HCT116 (cell line): ENCODE measurements at regions not wholly inside any gene's neighbourhood (a gene's known extent, or its start where the extent isn't known, plus 50 kb on each side); places are given as distances from the start of the nearest gene placed in this dataset.

Experiments used
- ATAC-seq: fragments of 200-7000 bp; cut with Tn5 transposase; 2 replicates; pipeline ENCODE4 v1.9.1; 2020; ENCODE audit warnings: mild to moderate bottlenecking, moderate library complexity
- BruUV-seq: library from RNA; stranded (reverse); fragments of 400-500 nt; replicated peaks from 2 replicates; lab custom pipeline; 2021; lab: Mats Ljungman, UMichigan
- CTCF ChIA-PET: fragments of 300-600 bp; sonication (Branson Sonifier 250); formaldehyde crosslinking; loops from one replicate; lab custom pipeline; 2021; ENCODE audit warnings: antibody characterized with exemption; lab: Charles Lee
- POLR2A ChIA-PET: fragments of 300-600, 350-600 bp; sonication (Branson Sonifier 250); formaldehyde crosslinking; loops from one replicate; lab custom pipeline; 2021; ENCODE audit warnings: antibody characterized with exemption; lab: Charles Lee
- RAD21 ChIA-PET, 2 experiments: fragments of 300-600 bp; sonication (Branson Sonifier 250); formaldehyde crosslinking; loops; one replicate each; lab custom pipeline; 2023; ENCODE audit warnings: low total read pairs in 2 of 2; ENCODE audit not compliant: uncharacterized antibody in 2 of 2, unreplicated experiment in 2 of 2, low non-redundant PET in 1 of 2; lab: Charles Lee
- DNase-seq: peaks from one replicate; pipeline ENCODE4 v3.0.0-alpha.2; 2010; ENCODE audit warnings: low read depth, low spot score
- H2AFZ ChIP-seq: fragments of 200-600 bp; shearing (Covaris generic), sonication (generic); 2 replicates; pipeline ENCODE4 v1.6.1; 2017; ENCODE audit warnings: low read depth, mixed run types, mixed read lengths, antibody characterized with exemption, low read length; ENCODE audit not compliant: poor library complexity, severe bottlenecking
- H3K27ac ChIP-seq: 2 replicates; pipeline ENCODE4 v1.5.1; 2012; ENCODE audit warnings: low read depth, low read length
- H3K27me3 ChIP-seq: fragments of 200-600 bp; sonication (generic); 2 replicates; pipeline ENCODE4 v1.6.1; 2016; ENCODE audit warnings: mixed run types, low read length, mixed read lengths; ENCODE audit not compliant: insufficient read depth
- H3K36me3 ChIP-seq, 2 experiments: fragments of 200-500 bp in 1 of 2; fragments of 200-600 bp in 1 of 2; sonication (Bioruptor generic) in 1 of 2; sonication (generic) in 1 of 2; 2 replicates each; pipeline versions ENCODE4 v1.5.1 to v1.6.1; 2014 to 2016; ENCODE audit warnings: low read length in 2 of 2, inconsistent platforms in 1 of 2, mixed read lengths in 1 of 2, mixed run types in 1 of 2; ENCODE audit not compliant: insufficient read depth in 2 of 2, control insufficient read depth in 1 of 2
- H3K4me1 ChIP-seq, 2 experiments: fragments of 200-600 bp in 1 of 2; sonication (generic) in 1 of 2; 2 replicates each; pipeline versions ENCODE4 v1.5.1 to v1.6.1; 2012 to 2017; ENCODE audit warnings: low read length in 2 of 2, inconsistent platforms in 1 of 2, mild to moderate bottlenecking in 1 of 2, mixed read lengths in 1 of 2, mixed run types in 1 of 2, moderate library complexity in 1 of 2; ENCODE audit not compliant: insufficient read depth in 2 of 2, control insufficient read depth in 1 of 2
- H3K4me2 ChIP-seq: fragments of 200-600 bp; sonication (generic); 2 replicates; pipeline ENCODE4 v1.6.1; 2017; ENCODE audit warnings: mixed run types, low read length, mixed read lengths
- H3K4me3 ChIP-seq, 2 experiments: fragments of 200-600 bp in 1 of 2; sonication (generic) in 1 of 2; replicated peaks in 1 of 2; 2 replicates each; pipeline ENCODE4 v1.5.1; 2011 to 2016; ENCODE audit warnings: low read length in 2 of 2, control low read depth in 1 of 2, low read depth in 1 of 2, mild to moderate bottlenecking in 1 of 2, mixed read lengths in 1 of 2, mixed run types in 1 of 2
- H3K79me2 ChIP-seq: fragments of 200-600 bp; sonication (generic); 2 replicates; pipeline ENCODE4 v1.6.1; 2017; ENCODE audit warnings: mild to moderate bottlenecking, mixed run types, low read length, moderate library complexity, mixed read lengths; ENCODE audit not compliant: insufficient read depth
- H3K9ac ChIP-seq: fragments of 200-600 bp; sonication (generic); 2 replicates; pipeline ENCODE4 v1.6.1; 2016; ENCODE audit warnings: low read length, mixed read lengths
- H3K9me2 ChIP-seq: fragments of 200-600 bp; sonication (generic), shearing (Covaris generic); 2 replicates; pipeline ENCODE4 v1.6.1; 2017; ENCODE audit warnings: mixed run types, mild to moderate bottlenecking, moderate library complexity; ENCODE audit not compliant: insufficient read depth
- H3K9me3 ChIP-seq, 2 experiments: fragments of 200-500 bp in 1 of 2; fragments of 200-600 bp in 1 of 2; sonication (Bioruptor generic) in 1 of 2; sonication (generic) in 1 of 2; 2 replicates each; pipeline ENCODE4 v1.6.1; 2014 to 2017; ENCODE audit warnings: low read length in 2 of 2, mixed read lengths in 2 of 2, inconsistent platforms in 1 of 2, low read depth in 1 of 2, mild to moderate bottlenecking in 1 of 2, mixed run types in 1 of 2, moderate library complexity in 1 of 2; ENCODE audit not compliant: control insufficient read depth in 1 of 2, insufficient read depth in 1 of 2
- H4K20me1 ChIP-seq: fragments of 200-600 bp; sonication (generic), shearing (Covaris generic); 2 replicates; pipeline ENCODE4 v1.6.1; 2017; ENCODE audit warnings: mixed run types, mild to moderate bottlenecking, moderate library complexity; ENCODE audit not compliant: insufficient read depth
- CBX3 ChIP-seq: IDR thresholded peaks from 2 replicates; pipeline ENCODE4 v1.6.1; 2012; ENCODE audit warnings: low read depth
- CEBPB ChIP-seq: IDR thresholded peaks from 2 replicates; pipeline ENCODE4 v1.6.1; 2012; ENCODE audit warnings: low read depth
- EGR1 ChIP-seq: IDR thresholded peaks from 2 replicates; pipeline ENCODE4 v1.6.1; 2012; ENCODE audit warnings: low read depth
- ELF1 ChIP-seq: IDR thresholded peaks from 2 replicates; pipeline ENCODE4 v1.6.1; 2012; ENCODE audit warnings: low read depth, borderline replicate concordance
- EZH2phosphoT487 ChIP-seq: fragments of 200-600 bp; IDR thresholded peaks from 2 replicates; pipeline ENCODE4 v1.6.1; 2018; ENCODE audit warnings: antibody characterized with exemption, borderline replicate concordance
- FOSL1 ChIP-seq: IDR thresholded peaks from 2 replicates; pipeline ENCODE4 v1.6.1; 2012; ENCODE audit warnings: low read depth
- MAX ChIP-seq: IDR thresholded peaks from 2 replicates; pipeline ENCODE4 v1.6.1; 2012
- POLR2A ChIP-seq: IDR thresholded peaks from 2 replicates; pipeline ENCODE4 v1.7.0; 2011; ENCODE audit warnings: borderline replicate concordance; ENCODE audit not compliant: insufficient read depth, insufficient read length; ENCODE audit errors: extremely low read depth
- POLR2AphosphoS5 ChIP-seq: IDR thresholded peaks from 2 replicates; pipeline ENCODE4 v1.6.1; 2011; ENCODE audit warnings: mild to moderate bottlenecking, low read depth, low read length, moderate library complexity
- RAD21 ChIP-seq: IDR thresholded peaks from 2 replicates; pipeline ENCODE4 v1.6.1; 2012; ENCODE audit warnings: low read depth, mild to moderate bottlenecking
- SP1 ChIP-seq: IDR thresholded peaks from 2 replicates; pipeline ENCODE4 v1.6.1; 2012; ENCODE audit warnings: low read depth
- SRF ChIP-seq: IDR thresholded peaks from 2 replicates; pipeline ENCODE4 v1.6.1; 2012; ENCODE audit warnings: low read depth
- YY1 ChIP-seq: IDR thresholded peaks from 2 replicates; pipeline ENCODE4 v1.6.1; 2011; ENCODE audit warnings: low read length, low read depth, moderate library complexity, mild to moderate bottlenecking; ENCODE audit not compliant: insufficient replicate concordance; ENCODE audit errors: extremely low read depth
- ZBTB33 ChIP-seq: IDR thresholded peaks from 2 replicates; pipeline ENCODE4 v1.6.1; 2011; ENCODE audit warnings: mild to moderate bottlenecking, low read length, moderate library complexity; ENCODE audit not compliant: insufficient replicate concordance; ENCODE audit errors: extremely low read depth
- ZNF274 ChIP-seq: fragments of 200-500 bp; sonication (Bioruptor generic); IDR thresholded peaks from 2 replicates; pipeline ENCODE4 v1.6.1; 2014; ENCODE audit warnings: mild to moderate bottlenecking, low read depth, low read length, inconsistent platforms
- intact Hi-C: fragments of 100-400 bp; cut with micrococcal nuclease; formaldehyde crosslinking; loops from 2 replicates; pipeline ENCODE4 v1.10.0; 2022

- Histone ChIP-seq H3K9ac (no peak overlapping the region), H3K36me3 (no peaks in the 10 kb centered on the region), H3K9me3 (peaks cover 0 to 9% of the 10 kb centered on the region in 2 experiments; a peak in 2 of 4 replicates), H3K79me2 (no peaks in the 10 kb centered on the region), H3K4me3 (no peak overlapping the region), H2AFZ (no peak overlapping the region), H3K27ac (no peak overlapping the region), H3K9me2 (no peaks in the 10 kb centered on the region), H3K4me1 (no peaks in the 10 kb centered on the region), H4K20me1 (no peaks in the 10 kb centered on the region), H3K27me3 (no peaks in the 10 kb centered on the region), H3K4me2 (no peak overlapping the region)
- no TSS peak for BruUV-seq
- ChIA-PET CTCF (no interaction called here), POLR2A (no interaction called here), RAD21 (no interaction called here)
- DNase-seq (no peak), ATAC-seq (no peak)
- TF ChIP-seq CEBPB, result no peak
- no peak for TF ChIP-seq EZH2phosphoT487
- no peak for TF ChIP-seq ELF1
- TF ChIP-seq ZBTB33, result no peak
- TF ChIP-seq POLR2A, result no peak
- TF ChIP-seq FOSL1, result no peak
- no peak for TF ChIP-seq YY1
- intact Hi-C loops, result no loop called here
Measured at GRCh38 chr16:64102654-64103053, 1019.2 kb downstream of the CDH11 start.

- no TSS peak for BruUV-seq
- POLR2A ChIA-PET, result no interaction called here
- no peaks in the 10 kb centered on the region for H3K79me2 ChIP-seq
- CTCF ChIA-PET, result no interaction called here
- peaks cover 9 to 29% of the 10 kb centered on the region in 2 experiments; a peak in 2 of 4 replicates for H3K9me3 ChIP-seq
- intact Hi-C loops, result no loop called here
- TF ChIP-seq EGR1, result no peak
- no peak for TF ChIP-seq YY1
- no peak for TF ChIP-seq CBX3
- no peak for TF ChIP-seq CEBPB
- TF ChIP-seq ZNF274, result no peak
- no peak for TF ChIP-seq POLR2AphosphoS5
- no peak for TF ChIP-seq MAX
- TF ChIP-seq ZBTB33, result no peak
- TF ChIP-seq SRF, result no peak
- no peak for TF ChIP-seq RAD21
- TF ChIP-seq SP1, result no peak
- no peak for TF ChIP-seq POLR2A
- TF ChIP-seq FOSL1, result no peak
- H3K9ac ChIP-seq, result no peak overlapping the region
- H3K4me3 ChIP-seq, result no peak overlapping the region
- H3K27ac ChIP-seq, result no peak overlapping the region
- no peaks in the 10 kb centered on the region for H3K4me1 ChIP-seq
- no peaks in the 10 kb centered on the region for H4K20me1 ChIP-seq
- H3K27me3 ChIP-seq, result no peaks in the 10 kb centered on the region
- no peaks in the 10 kb centered on the region for H3K36me3 ChIP-seq
- RAD21 ChIA-PET, result no interaction called here
- H2AFZ ChIP-seq, result no peak overlapping the region
- DNase-seq (no peak), ATAC-seq (no peak)
- H3K4me2 ChIP-seq, result no peak overlapping the region
- no peaks in the 10 kb centered on the region for H3K9me2 ChIP-seq
Measured at GRCh38 chr16:64098451-64098850, 1023.4 kb downstream of the CDH11 start.
